Fibroblast of skin of abdomen (primary cell): ENCODE measurements at regions not wholly inside any gene's neighbourhood (a gene's known extent, or its start where the extent isn't known, plus 50 kb on each side); places are given as distances from the start of the nearest gene placed in this dataset.
"Not testable (repeated sequence)": the region's sequence is repeated elsewhere in the genome, so short reads cannot be mapped to it uniquely, and the experiment has no call there.

ENCODE experiments used
- DNase-seq: peaks from one replicate; pipeline ENCODE4 v3.0.0-alpha.2; 2013

DNA sequence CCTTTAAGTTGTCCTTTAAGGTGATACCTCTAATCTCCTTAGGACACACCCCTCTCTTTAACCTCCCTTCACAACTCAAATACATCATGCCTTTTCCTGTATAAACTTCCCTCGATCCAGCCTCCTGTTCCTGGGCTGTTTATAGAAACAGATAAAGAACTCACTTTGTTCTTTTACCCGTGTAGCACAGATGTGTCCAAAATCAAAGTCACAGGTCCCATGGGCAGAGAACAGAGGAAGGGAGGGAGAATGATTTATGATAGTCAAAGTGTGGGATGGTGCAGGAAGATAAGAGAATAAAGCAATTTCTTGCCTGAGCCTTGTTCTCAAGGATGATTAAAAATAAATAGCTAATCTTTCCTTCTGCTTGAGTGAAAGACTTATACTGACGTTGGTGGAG lies 50.3 kb upstream of the CABCOCO1 start:
- no peak for DNase-seq

DNA sequence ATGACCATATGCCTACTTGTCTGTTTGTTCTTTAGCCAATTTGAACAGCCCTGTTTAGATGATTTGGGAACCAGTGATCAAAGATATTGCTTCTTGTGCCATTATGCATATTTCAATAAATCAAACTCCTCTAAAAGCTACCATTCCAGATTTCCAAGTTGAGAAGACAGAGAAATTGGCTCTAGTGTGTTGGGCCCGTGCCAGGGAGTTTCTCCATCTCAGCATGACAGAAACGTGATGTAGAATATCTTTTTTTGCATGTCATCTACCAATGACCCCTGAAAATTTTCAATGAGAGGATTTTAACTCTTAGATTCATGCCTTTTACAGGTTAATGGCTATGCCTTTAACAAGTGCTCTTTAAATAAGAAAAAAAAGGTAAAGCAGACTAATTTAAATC lies 50.7 kb upstream of the CABCOCO1 start:
- no peak for DNase-seq

DNA sequence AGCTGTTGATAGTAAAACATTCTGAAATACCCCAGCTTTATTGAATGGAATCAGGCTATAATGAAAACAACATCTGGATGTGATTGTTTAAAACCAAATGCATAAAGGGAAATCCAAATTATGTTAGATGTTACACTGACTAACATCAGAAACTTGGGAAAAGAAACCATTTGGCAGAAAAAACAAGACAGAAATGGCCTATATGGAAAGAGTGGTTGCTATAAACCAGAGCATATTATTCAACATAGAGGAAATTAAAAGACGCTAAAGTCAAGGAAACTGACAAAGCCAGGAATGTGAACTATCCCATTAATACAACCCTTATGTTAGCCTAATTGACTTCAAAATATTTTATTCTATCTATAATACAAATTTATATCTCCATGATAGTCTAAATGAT lies 53.0 kb upstream of the CABCOCO1 start:
- peak; percentile 70 for DNase-seq

DNA sequence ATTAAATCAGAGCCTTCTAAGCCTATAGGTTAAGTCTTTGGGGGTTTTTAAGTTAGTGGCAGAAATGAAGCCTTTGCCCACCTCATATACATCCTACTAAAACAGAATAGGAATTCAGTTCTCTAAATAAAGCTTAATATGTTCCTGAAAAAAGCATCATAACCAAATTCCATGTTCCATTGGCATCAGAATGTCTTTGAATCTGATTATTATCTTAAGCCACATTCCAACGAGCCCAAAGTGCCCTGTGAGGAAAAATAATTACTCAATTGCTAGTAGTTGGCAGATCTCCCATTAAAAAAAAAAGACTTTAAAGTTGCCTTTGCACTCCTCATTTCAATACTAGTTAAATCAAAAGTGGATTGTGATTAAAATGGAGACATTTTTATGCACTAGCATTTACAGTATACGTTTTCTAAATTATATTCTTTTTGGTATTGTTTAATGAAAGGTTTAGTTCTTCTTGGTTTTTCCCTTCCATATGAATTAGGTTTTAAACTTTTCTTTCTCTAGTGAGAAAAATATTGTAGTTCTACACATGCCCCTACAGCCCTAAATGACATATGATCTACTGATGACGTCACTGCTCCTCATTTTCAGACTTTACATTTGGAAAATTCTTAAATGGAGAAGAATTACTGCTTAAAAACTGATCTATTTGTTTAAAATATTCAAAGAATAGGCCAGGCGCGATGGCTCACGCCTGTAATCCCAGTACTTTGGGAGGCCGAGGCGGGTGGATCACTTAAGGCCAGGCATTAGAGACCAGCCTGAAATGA lies 54.3 kb upstream of the CABCOCO1 start:
- DNase-seq = peak; percentile 35

DNA sequence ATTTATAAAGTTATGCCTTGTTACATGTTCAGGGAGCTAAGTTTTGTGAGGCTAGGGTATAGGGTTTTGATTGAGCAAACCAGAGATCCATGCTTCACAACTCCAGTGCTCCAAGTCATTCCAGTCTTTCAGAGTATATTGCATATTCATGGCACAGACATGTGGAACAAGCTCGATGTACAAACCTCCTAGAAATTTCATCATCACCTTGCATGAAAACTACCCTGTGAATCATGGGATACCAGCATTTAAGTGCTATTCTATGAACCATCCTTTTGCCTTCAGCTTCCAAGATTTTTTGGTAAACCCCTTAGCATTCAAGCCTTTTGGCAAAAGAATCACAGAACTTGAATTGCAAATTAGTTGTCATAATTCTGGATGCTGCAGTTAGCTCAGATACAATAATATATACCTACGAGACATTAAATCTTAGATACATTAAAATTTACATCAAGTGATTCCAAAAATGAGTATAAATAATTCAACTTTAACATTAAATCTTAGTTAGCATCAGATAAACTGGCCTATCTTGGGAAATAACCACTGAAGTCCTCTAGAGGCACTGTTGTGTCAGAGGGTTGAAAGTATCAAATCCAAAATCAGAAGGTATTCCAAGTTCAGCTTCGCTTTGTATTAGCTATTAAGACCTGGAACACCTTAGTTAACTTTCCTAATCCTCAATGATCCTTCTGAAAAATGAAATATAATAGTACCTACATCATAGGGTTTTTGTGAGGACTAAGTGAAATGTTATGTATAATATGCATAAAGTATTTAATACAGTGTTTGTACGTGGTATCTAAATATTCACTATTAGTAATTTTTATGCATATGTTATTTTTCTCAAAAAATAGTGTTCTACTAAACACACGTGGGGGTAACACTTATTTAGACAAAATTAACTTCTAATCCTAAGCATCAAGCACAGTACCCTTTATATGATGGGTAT lies 55.5 kb upstream of the CABCOCO1 start:
- no peak for DNase-seq

DNA sequence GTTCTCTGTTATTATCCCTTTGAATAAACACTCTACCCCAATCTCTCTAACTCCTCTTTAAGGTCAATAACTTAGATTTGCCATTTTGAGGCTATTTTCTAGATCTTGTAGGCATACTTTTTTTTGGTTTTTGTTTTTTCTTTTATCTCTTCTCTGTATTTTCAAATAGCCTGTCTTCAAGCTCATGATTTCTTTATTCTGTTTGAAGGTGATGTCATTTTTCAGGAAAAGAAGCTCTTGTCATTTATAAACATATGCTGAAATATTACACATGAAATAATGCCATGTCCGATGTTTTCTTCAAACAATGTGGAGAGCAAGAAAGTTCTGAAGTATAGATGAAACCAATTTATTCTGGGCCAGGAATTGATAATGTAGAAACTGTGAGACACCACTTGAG lies 57.5 kb upstream of the CABCOCO1 start:
- DNase-seq = no peak

DNA sequence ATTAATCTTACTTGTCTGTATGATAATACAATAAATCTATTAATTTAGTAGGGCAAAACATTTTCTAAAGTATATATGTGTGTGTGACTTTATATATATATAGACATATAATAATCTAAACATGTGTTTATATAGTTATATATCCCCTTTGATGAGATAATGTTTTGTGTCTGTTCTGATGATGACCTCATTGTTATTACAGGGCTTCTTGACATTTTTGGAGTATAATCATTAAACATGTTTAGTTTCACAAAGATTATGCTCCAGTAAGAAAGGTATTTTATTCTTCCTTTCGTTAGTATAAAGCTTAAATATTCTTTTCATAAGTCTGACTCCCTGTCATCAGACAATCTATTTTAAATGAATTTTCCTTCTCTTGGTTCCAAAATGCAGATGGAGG lies 62.3 kb upstream of the CABCOCO1 start:
- no peak for DNase-seq

DNA sequence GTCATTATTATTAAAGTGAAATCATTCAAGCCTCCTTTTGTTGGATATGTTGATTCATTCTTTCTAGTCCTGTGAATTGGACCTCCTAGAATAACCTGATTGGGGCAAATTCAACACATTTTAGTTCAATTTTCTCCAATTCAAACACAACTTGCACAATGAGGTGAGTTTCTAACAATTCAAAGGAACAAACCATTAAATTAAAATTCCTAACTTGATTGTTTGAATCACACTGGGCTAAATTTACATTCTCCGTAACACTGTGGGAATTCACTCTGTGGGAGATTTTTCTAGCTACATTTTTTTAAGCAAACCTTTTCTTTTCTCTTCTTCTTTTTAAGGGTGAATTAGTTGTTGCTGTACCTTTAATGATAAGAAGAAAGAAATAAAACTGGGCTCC lies 68.3 kb upstream of the CABCOCO1 start:
- no peak for DNase-seq

DNA sequence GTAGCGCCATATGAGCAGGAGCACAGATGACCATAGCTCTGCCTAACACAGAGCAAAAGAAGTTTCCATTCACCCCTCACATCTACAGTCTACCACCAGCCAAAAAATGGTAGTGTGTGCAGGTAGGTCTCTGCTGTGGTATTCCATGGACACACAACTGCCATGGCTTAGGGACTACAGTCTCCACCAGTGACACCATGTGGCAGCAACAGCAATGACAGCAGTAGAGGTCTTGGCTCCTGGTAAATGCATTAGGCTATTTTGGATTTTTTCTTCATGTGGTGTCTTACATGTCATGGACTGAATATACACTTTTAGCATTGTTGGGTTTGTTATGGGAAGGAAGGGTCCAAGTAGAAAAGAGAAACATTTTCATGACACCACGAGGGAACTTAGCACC lies 70.1 kb upstream of the CABCOCO1 start:
- DNase-seq = no peak

DNA sequence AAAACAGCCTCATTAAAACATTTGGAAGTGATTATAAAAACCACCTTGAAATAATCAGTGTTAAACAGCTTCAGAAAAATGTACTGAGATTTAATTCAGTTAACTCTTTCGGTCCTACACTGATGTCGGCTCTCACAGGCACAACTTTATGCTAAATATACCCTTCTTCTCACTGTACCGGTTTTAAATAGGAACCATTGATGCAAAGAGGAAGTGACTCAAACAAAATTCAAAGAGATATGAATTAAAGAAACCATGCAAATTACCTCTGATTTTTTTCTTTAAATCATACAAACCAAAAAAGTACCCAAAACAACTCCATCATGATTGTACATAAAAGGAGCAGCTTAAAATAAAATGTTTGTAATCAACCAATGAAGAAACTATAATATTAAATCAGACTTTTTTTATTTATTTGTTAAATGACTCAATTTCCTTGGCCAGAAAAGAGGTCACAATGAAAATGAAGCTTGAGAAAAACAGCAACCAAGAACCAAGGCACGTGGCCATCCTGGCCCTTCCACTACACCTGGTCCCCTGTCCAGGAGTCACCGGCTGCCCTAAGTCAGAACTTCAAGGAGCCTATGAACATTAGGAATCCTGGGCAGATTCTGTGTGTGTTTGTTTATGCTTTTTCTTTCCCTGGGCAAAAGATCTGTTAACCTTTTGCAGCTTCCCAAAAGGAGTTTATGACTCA lies 73.0 kb upstream of the CABCOCO1 start:
- DNase-seq = peak; percentile 17

DNA sequence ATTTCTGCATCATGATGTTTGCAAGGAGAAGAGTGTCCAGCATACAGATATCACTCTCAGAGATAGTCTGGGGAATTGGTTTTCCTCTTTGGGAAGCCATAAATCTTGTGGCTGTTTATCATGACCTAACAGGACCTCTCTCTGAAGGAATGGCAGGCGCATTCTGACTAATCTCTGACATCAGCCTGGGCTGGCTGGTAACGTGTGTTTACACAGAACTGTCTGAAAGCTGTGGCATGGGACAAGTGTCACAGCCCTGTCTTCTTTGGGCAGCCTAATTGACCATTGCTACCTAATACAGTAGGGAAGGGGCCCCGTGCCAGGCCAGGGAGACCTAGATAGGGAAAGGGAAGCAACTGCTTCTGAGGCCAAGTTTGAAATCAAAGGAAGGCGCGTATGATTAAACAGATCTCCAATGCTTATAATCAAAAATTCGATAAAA lies 73.9 kb upstream of the CABCOCO1 start:
- DNase-seq = peak; percentile 48

DNA sequence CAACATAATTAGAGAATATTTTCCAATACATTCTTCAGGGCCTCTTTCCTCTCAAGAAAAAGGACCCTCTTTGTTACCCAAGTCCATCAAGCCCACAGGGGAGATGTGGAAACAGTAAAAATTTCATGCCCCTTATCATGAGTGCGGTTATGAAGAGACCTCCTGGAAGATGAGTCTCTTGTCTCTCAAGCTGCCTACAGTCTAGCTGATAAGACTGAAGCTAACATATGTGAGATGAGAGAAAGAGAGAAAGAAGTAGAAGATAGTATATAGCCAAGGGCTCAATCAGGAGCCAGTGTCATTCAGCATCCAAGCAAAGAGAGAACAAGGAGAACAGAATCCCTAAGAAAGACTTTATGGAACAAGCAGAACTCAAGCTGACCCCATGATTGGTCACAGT lies 75.9 kb upstream of the CABCOCO1 start:
- no peak for DNase-seq

DNA sequence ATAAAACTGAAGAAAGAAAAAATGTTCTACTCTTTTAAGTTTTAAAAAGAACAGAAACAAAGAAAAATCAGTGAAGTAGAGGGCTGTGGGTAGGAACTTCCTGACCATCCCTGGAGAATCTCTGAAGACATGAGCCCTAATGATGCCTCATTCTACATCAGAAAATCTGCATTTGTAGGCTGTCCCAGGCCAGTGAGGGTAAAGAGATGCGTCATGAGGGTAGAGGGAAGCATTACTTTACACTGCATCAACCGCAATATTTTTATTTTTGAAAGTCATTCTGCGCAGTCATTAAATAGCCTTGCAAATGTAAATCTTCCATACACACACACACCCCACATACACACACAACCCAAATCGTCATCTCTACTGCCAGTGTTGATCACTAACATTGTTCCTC lies 82.1 kb upstream of the CABCOCO1 start:
- no peak for DNase-seq

DNA sequence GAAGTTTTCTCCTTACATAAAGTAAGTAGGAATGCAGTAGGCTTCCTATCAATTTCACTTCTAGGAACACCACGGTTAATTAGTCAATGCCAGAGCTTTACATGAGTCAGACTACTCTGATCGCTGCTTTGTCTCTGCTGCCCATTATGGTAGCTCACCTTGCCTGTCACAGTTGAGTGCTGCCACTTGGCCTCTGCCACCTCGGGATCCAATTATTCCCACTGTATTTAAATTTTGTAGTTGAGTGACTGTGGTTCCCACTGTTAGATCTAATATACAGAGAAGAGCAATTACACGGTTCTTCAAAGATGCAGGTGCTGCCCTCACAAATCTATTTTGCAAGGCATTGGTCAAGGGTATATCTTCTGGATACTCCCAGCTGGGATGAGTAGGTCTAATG lies 92.5 kb upstream of the CABCOCO1 start:
- DNase-seq = not testable (repeated sequence)

DNA sequence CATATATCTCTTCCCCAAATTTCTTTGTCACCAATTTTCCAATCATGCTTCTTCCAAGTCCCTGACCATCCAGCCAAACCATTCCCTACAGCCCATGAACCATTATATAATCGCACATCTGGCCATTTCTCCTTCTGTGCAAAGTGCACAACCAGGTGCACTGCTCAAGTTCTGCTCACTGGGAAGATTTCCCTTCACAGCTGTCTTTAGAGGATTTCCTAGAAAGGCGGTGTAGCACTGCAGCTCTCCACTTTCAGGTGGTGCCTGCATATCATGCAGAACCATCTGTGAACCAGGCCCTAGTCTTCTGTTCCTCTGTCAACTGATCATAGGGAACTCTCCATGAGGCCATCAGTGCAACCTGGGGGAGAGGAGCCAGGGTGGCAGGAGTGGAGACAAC lies 95.0 kb upstream of the CABCOCO1 start:
- DNase-seq = no peak

DNA sequence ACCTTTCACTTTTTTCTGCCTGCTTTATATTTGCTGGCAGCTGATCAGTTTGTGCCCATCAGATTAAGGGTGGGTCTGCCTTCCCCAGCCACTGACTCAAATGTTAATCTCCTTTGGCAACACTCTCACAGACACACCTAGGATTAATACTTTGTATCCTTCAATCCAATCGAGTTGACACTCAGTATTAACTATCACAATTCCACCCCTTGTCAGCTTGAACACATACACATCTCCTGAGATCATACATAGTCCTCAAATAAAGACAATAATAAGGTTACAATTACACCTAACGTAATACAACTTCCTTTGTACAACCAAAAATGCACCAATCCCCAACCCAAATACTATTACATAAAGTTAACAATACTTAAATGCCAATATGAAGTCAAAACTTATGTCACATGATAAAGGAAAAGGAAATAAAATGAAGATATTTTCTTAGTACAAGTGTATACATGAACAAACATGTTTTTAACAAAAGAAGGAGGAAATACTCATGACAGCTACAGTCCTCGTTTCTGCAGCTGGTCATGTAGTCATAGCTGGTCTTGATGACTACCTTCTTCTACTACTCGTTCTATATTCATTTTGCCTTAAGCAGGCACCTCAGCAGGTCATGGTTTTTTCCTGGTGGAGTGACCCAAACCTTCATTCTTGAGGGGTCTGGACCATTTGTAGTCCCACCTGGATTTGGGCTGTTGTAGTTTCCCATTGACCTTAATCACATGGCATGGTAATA lies 96.7 kb upstream of the CABCOCO1 start:
- DNase-seq = no peak

DNA sequence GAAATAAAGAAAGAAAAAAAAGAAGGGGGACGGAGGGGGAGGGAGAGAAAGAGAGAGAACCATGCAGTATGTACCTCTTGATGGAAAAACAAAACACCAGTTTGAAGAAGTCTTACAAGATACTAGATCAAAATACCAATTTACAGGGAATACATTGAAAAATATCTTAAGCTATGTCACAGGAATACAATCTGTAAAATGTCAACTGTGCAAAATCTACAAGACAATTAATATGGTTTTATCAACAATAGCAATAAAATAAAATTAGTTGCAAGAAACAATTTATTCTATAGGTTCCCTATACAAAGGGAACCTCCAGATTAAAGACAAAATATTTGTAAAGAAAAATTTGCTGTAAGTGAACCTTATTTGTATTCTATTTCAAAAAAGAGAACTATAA lies 98.3 kb upstream of the CABCOCO1 start:
- DNase-seq = no peak

DNA sequence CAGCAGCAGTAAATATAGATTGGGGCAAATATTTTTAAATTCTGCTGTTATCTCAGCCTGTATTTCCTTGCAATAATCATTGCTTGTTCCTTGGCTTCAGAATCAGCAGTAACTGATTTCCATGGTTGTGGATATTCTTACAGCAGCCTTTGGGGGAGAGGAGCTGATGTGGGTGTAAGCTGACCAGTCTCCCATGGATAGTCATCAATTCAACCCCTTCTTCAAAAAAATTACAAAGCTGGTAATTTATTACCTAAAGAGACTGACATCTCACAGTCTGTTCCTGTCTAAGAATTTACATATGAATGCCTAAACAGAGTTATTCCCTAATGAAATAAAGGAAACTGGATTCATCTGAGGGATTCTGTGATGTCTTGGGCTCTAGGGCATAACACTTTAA lies 103.1 kb upstream of the CABCOCO1 start:
- no peak for DNase-seq

DNA sequence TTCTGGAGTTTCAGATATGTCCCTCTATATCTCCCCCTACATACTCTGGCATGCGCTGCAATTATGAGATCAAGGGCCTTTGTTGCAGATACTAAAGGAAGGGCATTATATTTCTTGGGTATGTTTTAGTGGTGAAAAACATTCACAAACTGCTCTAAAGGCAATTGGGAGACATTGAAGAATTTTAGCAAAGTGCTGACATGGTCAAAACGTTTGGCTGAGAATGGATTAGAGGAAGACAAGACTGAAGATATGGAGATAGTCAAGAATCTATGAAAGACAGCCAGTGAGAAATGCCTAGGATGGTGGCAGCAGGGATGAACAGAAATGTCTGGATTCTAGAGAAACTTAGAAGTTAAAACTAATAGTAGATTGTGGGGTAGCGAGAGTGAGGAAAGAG lies 104.5 kb upstream of the CABCOCO1 start:
- no peak for DNase-seq

DNA sequence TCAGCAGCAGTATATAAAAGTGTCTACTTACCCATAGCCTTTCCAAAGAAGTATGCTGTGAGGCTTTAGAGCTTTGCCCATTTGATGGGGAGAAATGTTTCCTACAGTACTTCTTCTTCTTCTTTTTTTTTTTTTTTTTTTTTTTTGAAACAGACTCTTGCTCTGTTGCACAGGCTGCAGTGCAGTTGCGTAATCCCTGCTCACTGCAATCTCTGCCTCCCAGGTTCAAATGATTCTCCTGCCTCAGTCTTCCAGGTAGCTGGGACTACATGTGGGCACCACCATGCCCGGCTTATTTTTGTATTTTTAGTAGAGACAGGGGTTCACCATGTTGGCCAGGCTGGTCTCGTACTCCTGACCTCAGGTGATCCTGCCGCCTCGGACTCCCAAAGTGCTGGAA lies 101.7 kb upstream of the TMEM26 start:
- DNase-seq = no peak

DNA sequence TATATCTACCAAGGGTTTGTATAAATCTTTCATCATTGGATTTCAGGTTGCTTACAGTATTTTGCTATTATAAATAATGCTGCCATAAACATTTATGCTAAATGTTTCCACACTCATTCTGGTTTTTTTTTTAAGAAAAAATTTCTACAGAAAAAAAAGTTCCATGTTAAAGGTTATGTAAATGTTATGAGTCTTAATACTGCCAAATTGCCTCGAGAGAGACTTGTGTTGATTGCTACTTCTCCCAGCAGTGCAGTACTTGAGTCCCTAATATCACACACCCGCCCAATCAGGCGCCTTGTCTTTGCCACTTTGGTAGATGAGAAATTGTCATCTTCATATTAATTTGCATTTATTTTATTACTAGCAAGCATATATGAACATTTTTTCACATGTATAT lies 96.7 kb upstream of the TMEM26 start:
- no peak for DNase-seq

DNA sequence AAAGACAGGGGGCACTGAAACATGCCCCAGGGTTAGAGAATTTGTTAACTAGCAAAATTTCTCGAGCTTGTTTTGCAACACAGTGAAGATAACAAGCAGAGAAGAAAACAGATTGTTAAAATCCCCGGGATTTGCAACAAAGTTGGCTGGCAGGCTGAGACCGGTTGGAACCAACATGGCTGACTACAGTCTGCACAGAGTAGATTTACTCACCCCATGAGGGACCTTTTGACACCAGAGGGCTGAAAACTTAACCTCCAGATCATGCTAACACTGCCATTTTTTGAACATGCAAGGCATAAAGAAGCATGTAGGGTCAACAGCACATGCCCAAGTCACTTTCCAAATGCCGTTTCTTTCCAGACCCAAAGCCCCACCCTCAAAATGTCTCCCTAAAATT lies 95.2 kb upstream of the TMEM26 start:
- no peak for DNase-seq

DNA sequence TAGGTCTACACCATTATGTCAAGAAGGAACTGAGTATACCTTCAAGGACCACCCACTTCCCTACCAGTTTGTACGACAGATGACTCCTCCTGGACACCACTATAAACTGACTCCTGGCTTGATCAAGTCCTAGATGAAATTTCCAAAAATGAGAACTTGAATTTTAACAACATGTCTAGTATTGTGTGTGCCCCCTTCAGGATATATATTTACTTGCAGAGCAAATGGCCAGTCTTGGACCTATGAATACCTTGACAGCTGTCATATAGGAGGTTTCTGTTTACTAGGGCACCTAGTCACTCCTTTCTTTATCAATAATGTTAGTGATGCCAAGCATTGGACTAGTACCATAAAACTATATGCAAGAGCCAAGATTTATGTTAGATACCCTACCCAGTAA lies 94.1 kb upstream of the TMEM26 start:
- DNase-seq = no peak
